ENCODE measurements at regions not wholly inside any gene's neighbourhood (a gene's known extent, or its start where the extent isn't known, plus 50 kb on each side); places are given as distances from the start of the nearest gene placed in this dataset.

- Histone ChIP-seq H3K4me1 (no peaks in the 10 kb centered on the region), H3K9me3 (no peaks in the 10 kb centered on the region), H3K27me3 (no peaks in the 10 kb centered on the region), H3K36me3 (no peaks in the 10 kb centered on the region), H3K27ac (no peak overlapping the region), H3K4me3 (no peak overlapping the region)
- intact Hi-C loops (cut with DNase I), result no loop called here
- no peak for DNase-seq
- TF ChIP-seq CTCF (IDR thresholded peaks at IDR 0.05), result no peak
- ATAC-seq, result no peak
Observed at GRCh38 chr5:56288873-56289601, 55.9 kb upstream of the ANKRD55 start.

GRCh38 chr5:56286015-56286884, 53.1 kb upstream of the ANKRD55 start:
- intact Hi-C loops (cut with DNase I), result no loop called here
- H3K27me3 ChIP-seq, result no peaks in the 10 kb centered on the region
- H3K9me3 ChIP-seq, result no peaks in the 10 kb centered on the region
- no peak for ATAC-seq
- no peak overlapping the region for H3K4me3 ChIP-seq
- no peak for TF ChIP-seq CTCF (IDR thresholded peaks at IDR 0.05)
- H3K36me3 ChIP-seq, result no peaks in the 10 kb centered on the region
- H3K4me1 ChIP-seq, result no peaks in the 10 kb centered on the region
- no peak for DNase-seq
- no peak overlapping the region for H3K27ac ChIP-seq

- intact Hi-C loops (cut with DNase I), result no loop called here
- Histone ChIP-seq H3K27ac (no peak overlapping the region), H3K9me3 (no peaks in the 10 kb centered on the region), H3K4me3 (no peak overlapping the region), H3K4me1 (peaks cover 6% of the 10 kb centered on the region), H3K36me3 (no peaks in the 10 kb centered on the region), H3K27me3 (no peaks in the 10 kb centered on the region)
- no peak for DNase-seq
- ATAC-seq, result no peak
- no peak for TF ChIP-seq CTCF (IDR thresholded peaks at IDR 0.05)
Observed at GRCh38 chr5:56282951-56283350, 49.8 kb upstream of the ANKRD55 start.

Data from upper lobe of right lung (tissue), 1 donor.